ENCODE measurements at regions not wholly inside any gene's neighbourhood (a gene's known extent, or its start where the extent isn't known, plus 50 kb on each side); places are given as distances from the start of the nearest gene placed in this dataset.
A peak's percentile ranks its signal among the peaks of the same experiment; 100 is the strongest.

DNA sequence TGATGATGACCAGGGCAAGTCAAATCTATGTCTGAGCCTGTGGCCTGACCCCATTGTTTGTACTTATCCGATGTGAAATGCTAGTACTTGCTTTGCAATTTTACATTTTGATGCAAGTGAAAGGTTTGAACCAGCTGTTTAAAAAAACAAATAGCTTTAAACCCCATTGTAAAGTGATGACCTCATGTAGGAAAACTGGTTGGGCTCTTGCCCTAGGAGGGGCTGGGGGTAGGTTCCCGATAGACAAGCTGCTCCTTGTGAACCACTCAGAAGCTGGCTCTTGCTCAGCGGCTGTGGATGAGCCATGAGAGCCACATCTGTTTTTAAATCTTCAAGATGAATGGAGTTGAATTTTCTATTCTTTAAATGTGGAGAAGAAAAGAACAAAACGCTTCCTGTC is 185.3 kb downstream of the WDR11 start:
- DNase-seq, result no peak

- no peak for DNase-seq
These were observed 190.3 kb downstream of the WDR11 start for GRCh38 chr10:121041499-121041898.

GRCh38 chr10:121041906-121042305 is 190.7 kb downstream of the WDR11 start:
- no peak for DNase-seq

GRCh38 chr10:121042342-121042741 is 191.2 kb downstream of the WDR11 start:
- no peak for DNase-seq

DNA sequence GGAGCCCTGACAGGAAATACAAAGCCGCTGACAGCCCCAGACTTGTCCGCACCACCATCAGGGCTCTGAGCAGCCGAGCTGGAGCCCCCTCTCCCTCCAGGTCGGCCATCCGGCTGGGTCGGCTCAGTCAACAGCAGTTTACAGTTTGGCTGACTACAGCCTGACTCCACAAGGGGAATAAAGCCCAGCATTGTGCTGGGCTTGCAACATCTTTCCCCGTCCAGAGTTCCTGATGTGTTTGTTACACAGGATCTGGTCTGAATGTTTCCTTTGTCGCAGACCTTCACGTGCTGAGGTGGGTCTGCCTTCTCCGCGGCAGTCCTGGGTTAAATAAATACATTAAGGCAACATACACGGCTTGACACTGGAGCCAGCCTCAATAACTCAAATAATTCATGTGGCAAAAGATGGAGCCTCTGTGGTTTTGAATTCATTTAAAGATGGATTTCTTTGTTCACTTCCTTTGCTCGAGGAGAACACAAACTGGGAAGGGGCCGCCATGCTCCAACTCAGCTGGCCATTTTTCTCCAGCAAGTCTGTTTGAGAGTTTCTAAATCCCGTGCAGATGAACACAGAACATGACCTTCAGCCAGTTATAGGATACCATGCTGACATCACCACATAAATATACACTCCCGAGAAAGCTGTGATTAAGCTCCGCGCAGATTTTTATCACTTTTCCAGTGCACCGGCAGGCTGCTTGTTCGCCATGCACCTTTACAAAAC is 192.1 kb downstream of the WDR11 start:
- no peak for DNase-seq

DNA sequence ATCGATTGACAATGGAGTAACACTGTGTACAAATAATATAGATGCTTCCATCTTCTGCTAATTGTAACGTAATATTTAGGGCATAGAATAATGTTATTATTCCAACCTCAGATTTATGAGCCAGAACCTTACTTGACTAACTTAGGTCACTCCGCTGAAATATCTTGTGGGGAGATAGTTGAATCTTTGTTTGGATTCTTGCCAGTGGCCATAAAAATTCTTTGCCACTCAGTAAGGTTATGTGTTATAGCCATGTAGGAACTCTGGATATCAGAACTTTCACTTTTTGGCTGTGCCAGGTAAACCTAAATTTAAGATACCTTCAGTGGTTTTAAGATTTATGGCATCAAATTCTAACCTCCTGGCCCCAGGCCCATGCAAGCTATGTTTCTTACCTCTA is 197.6 kb downstream of the WDR11 start:
- DNase-seq, result no peak

DNA sequence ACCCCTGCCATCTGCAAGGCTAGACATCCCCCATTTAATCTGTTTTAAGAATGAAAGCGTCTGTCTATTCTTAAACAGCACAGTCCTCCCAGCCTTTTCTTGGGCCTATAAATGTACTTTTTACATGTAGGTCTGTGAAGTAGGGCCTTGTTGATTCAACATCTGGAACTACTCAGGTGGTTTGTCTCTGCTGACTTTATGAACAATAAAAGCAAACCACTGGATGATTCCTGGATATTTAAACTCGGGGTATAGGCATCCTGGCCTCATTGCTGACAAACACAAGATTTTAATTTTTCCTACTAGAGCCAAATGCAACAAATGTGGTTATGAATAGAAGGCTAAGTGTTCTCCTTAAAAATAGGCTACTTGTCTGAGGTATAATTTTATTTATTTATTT is 198.3 kb downstream of the WDR11 start:
- no peak for DNase-seq

DNA sequence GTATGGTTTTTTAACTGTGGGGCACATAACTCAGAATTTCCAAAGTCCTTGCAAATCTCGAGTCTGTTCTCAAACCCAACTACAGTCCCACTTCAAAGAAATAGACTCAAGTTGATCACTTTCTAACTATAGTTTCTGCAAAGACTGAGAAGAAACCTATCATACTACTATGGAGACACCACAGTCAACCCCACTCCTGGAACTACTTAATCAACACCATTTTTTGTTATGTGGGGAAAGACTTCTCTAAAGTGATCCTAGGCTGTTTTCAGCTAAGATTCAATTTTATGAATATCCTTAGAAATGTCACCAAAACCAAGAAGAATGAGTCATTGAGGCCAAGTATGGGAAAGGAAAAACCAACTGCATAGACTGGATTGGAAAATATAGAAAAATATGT is 198.8 kb downstream of the WDR11 start:
- no peak for DNase-seq

DNA sequence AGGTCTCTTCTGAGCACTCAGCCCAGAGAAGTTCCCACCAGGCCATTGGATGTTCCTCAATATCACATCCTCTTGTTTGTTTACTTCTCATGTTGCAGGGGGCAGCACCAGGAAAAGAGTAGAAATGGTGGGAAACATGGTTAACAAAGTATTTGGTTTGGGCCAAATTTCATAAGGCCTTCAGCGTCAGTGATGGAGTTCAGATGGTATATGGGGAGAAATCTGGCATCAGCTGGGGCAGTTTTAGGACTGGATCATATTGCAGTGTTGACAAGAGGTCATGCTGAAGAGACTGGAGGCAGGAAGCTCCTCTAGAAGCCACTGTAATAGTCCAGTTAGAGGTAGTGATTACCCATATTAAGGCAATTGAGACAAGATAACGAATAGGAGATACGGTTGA is 200.0 kb downstream of the WDR11 start:
- no peak for DNase-seq

GRCh38 chr10:121051696-121052279 is 200.6 kb downstream of the WDR11 start:
- no peak for DNase-seq

DNA sequence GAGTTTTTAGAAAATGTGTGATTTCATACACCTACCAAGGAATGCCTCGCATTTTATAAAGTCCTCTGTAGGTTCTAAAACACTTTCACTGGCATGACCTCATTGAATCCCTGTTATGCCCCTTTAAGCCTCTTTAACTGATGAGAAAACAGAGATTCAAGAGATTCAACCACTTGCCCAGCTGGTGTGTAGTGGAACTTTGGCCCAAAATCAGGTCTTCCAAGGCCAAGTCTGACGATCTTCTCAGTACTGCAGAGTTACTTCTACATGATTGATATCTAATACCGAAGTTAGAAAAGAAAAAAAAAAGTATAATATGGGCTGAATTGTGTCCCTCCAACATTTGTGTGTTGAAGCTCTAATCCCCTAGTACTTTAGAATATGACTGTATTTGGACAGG is 202.0 kb downstream of the WDR11 start:
- DNase-seq, result no peak

GRCh38 chr10:121054874-121055273 is 203.7 kb downstream of the WDR11 start:
- no peak for DNase-seq

DNA sequence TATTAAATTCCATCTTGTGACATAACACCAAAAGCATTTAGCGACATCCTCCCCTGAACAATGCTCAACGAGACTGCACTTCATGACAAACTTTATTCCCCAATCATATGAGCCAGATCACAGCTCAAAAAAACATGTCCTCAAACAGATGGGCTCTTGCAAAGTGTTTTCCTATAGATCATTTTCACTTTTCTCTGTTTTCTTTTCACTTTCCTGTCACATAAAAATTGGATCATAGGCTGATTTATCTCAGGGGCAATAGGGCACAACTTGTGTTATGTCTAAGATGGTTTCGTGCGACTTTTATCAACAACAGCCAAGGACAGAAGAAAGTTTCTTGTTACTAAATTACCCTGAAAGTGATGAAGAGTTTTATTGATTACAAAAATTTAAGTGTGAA is 206.1 kb downstream of the WDR11 start:
- DNase-seq, result no peak

DNA sequence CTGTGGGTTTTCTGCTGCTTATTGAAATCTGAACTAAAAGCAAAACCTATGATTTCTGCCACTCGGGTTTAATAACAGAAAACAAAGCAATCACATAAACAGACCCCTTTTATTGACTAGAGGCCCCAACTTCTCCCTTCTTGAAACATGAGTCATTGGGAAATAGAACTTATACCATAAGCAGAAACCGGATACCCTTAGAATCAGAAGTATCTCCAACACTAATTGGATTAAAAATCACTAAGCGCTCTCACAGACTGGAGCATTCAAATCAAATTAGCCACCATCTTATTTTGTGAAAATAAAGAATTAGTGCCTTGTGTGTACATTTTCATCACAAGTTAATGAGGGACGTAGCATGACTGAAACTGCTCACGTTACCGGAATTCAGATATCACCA is 206.9 kb downstream of the WDR11 start:
- DNase-seq, result no peak

- DNase-seq, result no peak
These were observed 208.2 kb downstream of the WDR11 start for GRCh38 chr10:121059351-121059750.

GRCh38 chr10:121062115-121062514 is 211.0 kb downstream of the WDR11 start:
- DNase-seq, result no peak

GRCh38 chr10:121063744-121064143 is 212.6 kb downstream of the WDR11 start:
- no peak for DNase-seq

DNA sequence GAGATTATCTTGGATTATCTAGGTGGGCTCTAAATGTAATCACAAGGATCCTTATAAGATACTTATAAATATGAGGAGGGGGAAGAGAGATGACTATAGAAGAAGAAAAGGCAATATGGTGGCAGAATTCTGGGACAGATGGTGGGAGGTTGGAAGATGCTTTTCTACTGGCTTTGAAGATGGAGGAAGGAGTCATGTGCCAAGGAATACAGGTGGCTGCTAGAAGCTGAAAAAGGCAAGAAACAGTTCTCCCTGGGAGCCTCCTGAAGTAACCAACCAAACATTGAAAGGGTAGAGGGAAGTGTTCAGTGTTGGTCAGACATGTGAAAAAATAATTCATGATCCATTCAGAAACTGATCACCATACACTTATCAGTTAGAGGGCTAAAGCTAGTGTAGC is 213.3 kb downstream of the WDR11 start:
- DNase-seq, result no peak

GRCh38 chr10:121065330-121065729 is 214.2 kb downstream of the WDR11 start:
- no peak for DNase-seq

GRCh38 chr10:121069061-121069850 is 218.1 kb downstream of the WDR11 start:
- no peak for DNase-seq

GRCh38 chr10:121070275-121071070 is 219.3 kb downstream of the WDR11 start:
- DNase-seq, result peak; percentile 6

DNA sequence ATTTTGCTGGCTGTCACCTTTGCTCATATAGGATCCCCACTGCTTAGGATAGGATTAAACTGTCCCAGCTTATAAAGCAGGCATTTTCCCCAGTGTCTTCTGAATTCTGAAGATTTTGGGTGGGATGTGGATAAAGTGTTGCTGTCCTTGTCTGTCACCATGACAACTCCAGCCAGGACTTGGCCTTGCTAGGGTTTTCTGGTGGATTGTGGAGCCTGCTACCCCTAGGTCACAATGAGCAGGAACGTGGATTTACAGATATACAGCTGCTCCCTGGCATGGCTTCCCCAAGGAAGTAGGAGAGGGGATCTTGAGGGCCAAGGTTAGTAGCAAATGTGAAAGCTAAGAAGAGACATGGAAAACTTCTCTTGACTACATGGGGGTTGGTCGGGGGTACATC is 220.7 kb downstream of the WDR11 start:
- DNase-seq, result no peak

- no peak for DNase-seq
These were observed 222.6 kb downstream of the WDR11 start for GRCh38 chr10:121073728-121074127.

All from NCI-H748 treated with DMSO at 0.1 percent for 48 hours (cell line).